HepG2 (cell line): ENCODE measurements at regions not wholly inside any gene's neighbourhood (a gene's known extent, or its start where the extent isn't known, plus 50 kb on each side); places are given as distances from the start of the nearest gene placed in this dataset.

Source experiments
- CREB1 ChIP-seq, 2 experiments: fragments of 450-650 bp in 1 of 2; IDR thresholded peaks; 2 replicates each; pipeline ENCODE4 v1.6.1; 2016 to 2017; ENCODE audit warnings: control low read depth in 1 of 2, mild to moderate bottlenecking in 1 of 2, missing compliant biosample characterization in 1 of 2, missing genetic modification characterization in 1 of 2
- CREM ChIP-seq, 2 experiments: sonication (generic) in 1 of 2; formaldehyde crosslinking in 1 of 2; IDR thresholded peaks; 2 replicates each; pipeline versions ENCODE4 v1.4.0 to v1.6.1; 2016 to 2020; ENCODE audit warnings: antibody characterized with exemption in 1 of 2, mild to moderate bottlenecking in 1 of 2, missing genetic modification reagents in 1 of 2
- ETV6 ChIP-seq: sonication (generic); formaldehyde crosslinking; conservative IDR thresholded peaks from 2 replicates; pipeline ENCODE4 v1.4.0; 2020; ENCODE audit warnings: missing genetic modification reagents
- HNRNPUL1 ChIP-seq: fragments of 200-400 bp; formaldehyde crosslinking; IDR thresholded peaks from 2 replicates; pipeline ENCODE4 v1.6.1; 2017; ENCODE audit warnings: low read depth, mild to moderate bottlenecking, low read length, moderate library complexity
- NR3C1 ChIP-seq: sonication (generic); formaldehyde crosslinking; IDR thresholded peaks from 2 replicates; pipeline ENCODE4 v1.4.0; 2020; ENCODE audit warnings: missing genetic modification reagents
- RFX5 ChIP-seq: IDR thresholded peaks from 2 replicates; pipeline ENCODE4 v1.6.1; 2011; ENCODE audit warnings: low read depth, low read length, improper control_type of control experiment
- SMAD9 ChIP-seq: sonication (generic); formaldehyde crosslinking; IDR thresholded peaks from 2 replicates; pipeline ENCODE4 v1.5.1; 2020; ENCODE audit warnings: mild to moderate bottlenecking, missing genetic modification reagents
- ZKSCAN1 ChIP-seq: fragments of 150-350 bp; IDR thresholded peaks from 2 replicates; pipeline ENCODE4 v1.6.1; 2014; ENCODE audit warnings: low read length
- ZNF230 ChIP-seq: sonication (generic); formaldehyde crosslinking; IDR thresholded peaks from 2 replicates; pipeline ENCODE4 v1.4.0; 2020; ENCODE audit warnings: mild to moderate bottlenecking, missing genetic modification reagents
- TF ChIP-seq, protein P1 (sequence below): sonication (generic); formaldehyde crosslinking; IDR thresholded peaks from 2 replicates; pipeline ENCODE4 v1.5.0; 2020; ENCODE audit warnings: mild to moderate bottlenecking, missing genetic modification reagents, moderate library complexity

DNA sequence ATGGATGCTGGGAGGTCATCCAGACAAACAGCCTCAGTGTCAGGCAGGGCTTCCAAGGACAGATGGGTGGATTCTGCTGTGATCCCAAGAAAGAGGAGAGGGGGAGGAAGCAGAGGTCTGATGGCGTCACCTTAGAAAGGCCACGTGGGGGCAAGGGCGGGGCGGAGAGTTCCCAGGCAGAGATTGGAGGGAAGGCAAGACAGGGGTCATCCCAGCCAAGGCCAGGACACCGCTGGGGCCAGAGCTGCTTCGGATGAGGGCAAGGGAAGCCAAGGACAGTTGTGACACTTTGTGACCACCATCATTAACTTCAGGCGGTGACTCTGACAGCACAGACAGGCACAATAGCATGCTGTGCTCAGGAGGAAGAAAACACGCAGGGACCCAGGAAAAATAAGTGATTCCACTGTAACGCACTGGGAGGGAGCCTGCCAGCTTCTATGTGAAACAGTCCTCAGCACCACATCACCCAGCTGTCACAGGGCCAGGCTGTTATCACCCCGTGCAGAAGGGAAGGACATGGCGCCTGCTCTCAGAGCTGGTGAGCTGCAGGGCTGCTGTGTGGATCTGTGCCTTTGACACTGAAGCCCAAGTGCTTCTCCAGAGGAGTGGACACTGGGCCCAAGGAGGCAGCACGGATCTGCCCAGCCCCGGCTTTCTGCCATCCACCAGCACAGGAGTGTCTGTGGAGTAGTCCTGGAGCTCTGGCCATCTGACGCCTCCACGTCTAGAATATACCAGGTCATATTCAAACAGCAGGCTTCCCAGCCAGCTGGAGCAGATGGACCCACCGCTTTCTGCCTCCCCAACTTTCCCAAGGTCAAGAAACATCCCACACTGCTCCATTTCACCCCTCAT lies 204.1 kb downstream of the NDUFA10 start:
- TF ChIP-seq ZNF230 (CRISPR knock-in tag) (no peak), SMAD9 (CRISPR knock-in tag) (no peak), CREM (IDR thresholded peaks at IDR 0.05) (no peak), CREM (CRISPR knock-in tag; IDR thresholded peaks at IDR 0.05) (no peak), ZKSCAN1 (no peak), RFX5 (no peak), NR3C1 (CRISPR knock-in tag) (no peak), CREB1 (IDR thresholded peaks at IDR 0.05) (no peak), CREB1 (CRISPR knock-in tag; IDR thresholded peaks at IDR 0.05) (no peak), HNRNPUL1 (no peak), ETV6 (no peak)
- TF ChIP-seq, protein P1, sequence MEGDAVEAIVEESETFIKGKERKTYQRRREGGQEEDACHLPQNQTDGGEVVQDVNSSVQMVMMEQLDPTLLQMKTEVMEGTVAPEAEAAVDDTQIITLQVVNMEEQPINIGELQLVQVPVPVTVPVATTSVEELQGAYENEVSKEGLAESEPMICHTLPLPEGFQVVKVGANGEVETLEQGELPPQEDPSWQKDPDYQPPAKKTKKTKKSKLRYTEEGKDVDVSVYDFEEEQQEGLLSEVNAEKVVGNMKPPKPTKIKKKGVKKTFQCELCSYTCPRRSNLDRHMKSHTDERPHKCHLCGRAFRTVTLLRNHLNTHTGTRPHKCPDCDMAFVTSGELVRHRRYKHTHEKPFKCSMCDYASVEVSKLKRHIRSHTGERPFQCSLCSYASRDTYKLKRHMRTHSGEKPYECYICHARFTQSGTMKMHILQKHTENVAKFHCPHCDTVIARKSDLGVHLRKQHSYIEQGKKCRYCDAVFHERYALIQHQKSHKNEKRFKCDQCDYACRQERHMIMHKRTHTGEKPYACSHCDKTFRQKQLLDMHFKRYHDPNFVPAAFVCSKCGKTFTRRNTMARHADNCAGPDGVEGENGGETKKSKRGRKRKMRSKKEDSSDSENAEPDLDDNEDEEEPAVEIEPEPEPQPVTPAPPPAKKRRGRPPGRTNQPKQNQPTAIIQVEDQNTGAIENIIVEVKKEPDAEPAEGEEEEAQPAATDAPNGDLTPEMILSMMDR (CRISPR knock-in tag), result no peak
